GM12801 (cell line): ENCODE measurements at regions not wholly inside any gene's neighbourhood (a gene's known extent, or its start where the extent isn't known, plus 50 kb on each side); places are given as distances from the start of the nearest gene placed in this dataset.

Experiments
- CTCF ChIP-seq: IDR thresholded peaks from one replicate; pipeline ENCODE4 v1.5.1; 2011; ENCODE audit warnings: control low read depth; ENCODE audit not compliant: insufficient read length; ENCODE audit errors: extremely low read depth

DNA sequence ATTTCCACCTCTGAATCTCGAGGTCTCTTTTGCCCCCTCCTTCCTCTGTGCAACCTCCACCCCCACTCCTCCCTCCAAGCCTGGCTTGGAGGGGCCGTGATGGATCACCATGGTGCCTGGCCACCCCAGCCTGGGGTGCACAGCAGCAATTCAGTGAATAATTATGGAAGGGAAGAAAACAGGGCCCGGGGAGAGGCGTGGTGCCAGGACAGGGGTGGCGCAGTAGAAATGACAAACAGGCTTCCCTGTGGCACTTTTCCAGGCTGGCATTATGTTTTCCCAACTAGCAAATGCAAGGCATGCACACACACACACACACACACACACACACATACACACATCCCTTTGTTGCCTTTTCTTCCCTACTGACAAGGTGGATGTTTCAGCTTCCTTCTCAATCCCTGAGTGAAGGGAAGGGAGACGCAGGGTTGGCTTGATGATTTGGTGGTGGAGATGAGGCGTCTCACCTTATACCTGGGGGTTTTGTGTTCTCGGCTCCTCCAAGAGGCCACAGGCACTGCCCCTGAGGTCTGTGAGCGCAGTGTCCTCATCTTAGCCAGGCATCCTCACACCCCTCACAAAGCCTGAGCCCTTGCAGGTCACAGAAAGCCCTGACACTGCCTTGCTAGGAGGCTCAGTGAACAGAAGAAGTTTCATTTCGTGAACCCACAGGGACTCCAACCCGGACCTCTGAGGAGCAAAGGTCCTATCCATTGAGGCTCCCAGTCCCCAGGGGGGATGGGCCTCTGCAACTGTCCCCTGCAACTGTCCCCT lies 215.8 kb downstream of the MATN1 start:
- no peak for TF ChIP-seq CTCF

- no peak for TF ChIP-seq CTCF
These were observed 216.4 kb downstream of the MATN1 start for GRCh38 chr1:30507016-30507312.

DNA sequence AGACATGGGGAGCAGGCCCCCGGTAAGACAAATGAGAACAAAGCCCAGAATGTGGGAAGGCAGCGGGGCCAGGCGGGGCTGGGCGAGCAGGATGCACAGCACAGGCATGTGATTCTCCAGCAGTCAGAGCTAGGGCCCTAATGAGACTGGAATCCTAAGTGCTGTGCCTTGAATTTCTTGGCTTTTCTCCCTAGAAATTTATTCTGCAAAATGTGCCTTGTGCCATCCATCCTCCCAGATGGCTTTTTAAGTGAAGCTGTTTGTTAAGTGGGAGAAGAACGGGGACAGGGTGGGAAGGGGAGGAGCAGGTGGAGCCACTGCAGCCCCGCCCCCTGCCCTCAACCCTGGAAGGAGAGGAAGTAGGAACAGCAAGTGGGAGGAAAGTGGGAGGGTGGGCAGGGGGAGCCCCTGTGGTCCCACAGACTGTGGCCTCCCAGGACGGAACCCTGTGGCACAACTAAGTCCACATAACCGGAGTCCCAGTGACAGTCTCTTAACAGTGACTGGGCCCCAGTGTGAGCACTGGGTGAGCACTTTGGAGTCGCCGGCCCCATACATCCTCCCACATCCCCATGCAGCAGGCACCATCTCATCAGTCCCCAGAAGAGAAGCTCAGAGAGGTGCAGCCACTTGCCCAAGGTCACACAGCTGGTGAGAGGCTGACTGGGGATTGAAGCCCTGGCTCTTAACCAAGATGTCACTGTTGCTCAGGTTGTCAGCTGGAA lies 216.9 kb downstream of the MATN1 start:
- no peak for TF ChIP-seq CTCF

GRCh38 chr1:30505853-30506252 lies 217.5 kb downstream of the MATN1 start:
- no peak for TF ChIP-seq CTCF

DNA sequence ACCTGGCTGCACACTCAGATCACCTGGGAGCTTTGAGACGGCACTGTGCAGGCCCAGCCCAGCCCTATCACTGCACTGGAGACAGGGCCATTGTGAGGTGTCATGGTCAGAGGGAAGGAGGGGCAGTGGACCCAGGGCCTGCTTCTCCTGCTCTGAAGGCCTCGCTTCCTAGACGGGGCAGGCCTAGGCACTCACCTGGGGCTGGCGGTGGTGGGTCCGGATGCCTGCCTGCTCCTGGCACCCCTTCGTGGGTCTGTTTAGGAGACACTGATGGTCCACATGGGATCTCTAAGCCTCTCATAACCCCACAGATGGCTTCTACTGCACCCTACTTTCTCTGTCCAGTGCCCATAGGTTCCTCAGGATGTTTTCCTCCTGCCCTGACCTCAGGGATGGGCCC lies 230.9 kb downstream of the MATN1 start:
- no peak for TF ChIP-seq CTCF

DNA sequence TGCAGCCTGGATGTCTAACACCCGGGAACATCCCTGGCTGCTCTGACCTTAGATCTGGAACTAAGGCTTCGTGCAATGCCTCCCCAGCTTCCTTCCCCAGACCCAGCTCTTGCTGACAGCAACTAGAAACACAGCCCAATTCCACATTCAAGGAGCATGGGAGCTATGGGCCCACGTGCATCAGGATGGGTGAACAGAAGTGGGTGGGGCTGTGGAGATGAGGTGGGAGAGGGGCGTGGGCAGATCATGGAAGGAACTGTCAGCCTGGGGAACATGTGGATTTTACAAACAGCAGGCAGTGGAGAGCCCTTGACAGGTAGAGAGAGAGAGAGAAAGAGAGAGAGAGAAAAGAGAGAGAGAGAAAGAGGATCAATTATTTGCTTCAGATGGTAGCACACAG lies 231.6 kb downstream of the MATN1 start:
- no peak for TF ChIP-seq CTCF

DNA sequence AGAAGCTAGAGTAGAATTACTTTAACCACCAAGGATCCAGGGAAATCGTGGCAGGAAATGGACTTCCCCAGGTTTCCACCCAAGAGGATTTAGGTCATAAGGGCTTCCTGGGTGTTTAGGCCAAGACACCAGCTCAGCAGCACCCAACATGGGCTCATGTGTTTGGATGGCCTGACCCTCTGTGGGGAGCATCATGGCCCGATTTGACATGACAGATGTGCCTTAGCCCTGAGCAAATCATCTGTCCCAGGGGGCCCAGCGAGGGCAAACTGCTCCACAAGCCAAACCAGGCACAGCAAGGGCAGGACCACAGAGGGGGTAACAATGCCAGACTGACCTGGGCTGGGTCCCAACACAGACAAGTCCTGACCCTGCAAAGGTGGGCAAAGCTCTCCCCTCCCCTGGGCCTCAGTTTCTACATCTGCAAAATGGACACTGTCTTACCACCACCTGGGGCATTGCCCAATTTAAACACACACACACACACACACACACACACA lies 232.8 kb downstream of the MATN1 start:
- TF ChIP-seq CTCF, result no peak
